Coronary artery (tissue), 2 donors: ENCODE measurements at regions not wholly inside any gene's neighbourhood (a gene's known extent, or its start where the extent isn't known, plus 50 kb on each side); places are given as distances from the start of the nearest gene placed in this dataset.

ENCODE experiments used
- DNase-seq: peaks from one replicate; pipeline ENCODE4 v3.0.0-alpha.2; 2017; ENCODE audit warnings: low spot score
- H3K27ac ChIP-seq, 2 donors: fragments of 200-600 bp; sonication (generic); one replicate each; pipeline ENCODE4 v1.5.1; 2016 to 2019
- H3K4me3 ChIP-seq: fragments of 200-600 bp; sonication (generic); 2 replicates; pipeline ENCODE4 v1.5.1; 2016; ENCODE audit warnings: mild to moderate bottlenecking, moderate library complexity
- CTCF ChIP-seq: fragments of 200-600 bp; sonication (generic); IDR thresholded peaks from one replicate; pipeline ENCODE4 v1.5.1; 2019; ENCODE audit warnings: antibody characterized with exemption

DNA sequence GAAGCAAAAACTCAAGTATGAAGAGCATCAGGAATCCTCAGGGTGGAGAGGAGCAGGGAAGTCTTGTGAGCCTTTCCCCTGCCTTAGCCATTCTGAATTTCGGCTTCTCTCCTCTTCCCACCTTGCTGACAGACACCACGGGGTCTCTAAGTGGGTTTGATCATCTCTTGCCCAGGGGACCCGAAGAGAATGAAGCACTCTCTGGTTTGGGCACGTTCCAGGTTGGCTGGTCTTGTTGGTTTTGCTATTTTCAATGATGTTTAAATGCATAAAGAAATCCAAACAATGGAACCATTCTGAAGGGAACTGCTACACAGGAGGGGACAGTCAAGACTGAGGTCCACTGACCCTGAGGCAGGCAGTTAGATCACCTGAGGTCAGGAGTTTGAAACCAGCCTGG lies 131.7 kb downstream of the PXDC1 start:
- Histone ChIP-seq H3K4me3 (no peak overlapping the region), H3K27ac (no peak overlapping the region)
- peak; percentile 29 for DNase-seq
- TF ChIP-seq CTCF = no peak

GRCh38 chr6:3619201-3619600 lies 132.3 kb downstream of the PXDC1 start:
- no peak overlapping the region for H3K4me3 ChIP-seq
- no peak overlapping the region for H3K27ac ChIP-seq
- no peak for TF ChIP-seq CTCF
- DNase-seq = peak; percentile 21

DNA sequence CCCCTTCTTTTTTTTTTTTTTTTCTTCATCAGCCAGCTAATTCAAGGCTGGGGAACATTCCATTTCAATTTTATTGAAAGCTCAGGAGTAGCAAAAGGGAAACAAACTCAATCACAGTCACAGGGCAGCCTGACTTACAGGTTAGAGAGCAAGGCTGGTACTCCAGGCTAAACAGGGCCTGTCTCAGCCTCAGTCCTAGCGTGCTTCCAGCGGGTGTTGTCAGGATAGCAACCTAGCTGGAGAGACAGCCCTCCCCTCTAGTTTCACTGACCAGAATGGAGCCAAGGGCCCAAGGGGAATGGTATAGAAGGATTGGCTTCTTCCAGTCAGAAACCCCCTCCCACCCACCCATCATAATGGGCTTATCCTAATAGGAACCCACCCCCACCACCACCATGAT lies 132.9 kb downstream of the PXDC1 start:
- DNase-seq = peak; percentile 47
- H3K4me3 ChIP-seq = no peak overlapping the region
- no peak overlapping the region for H3K27ac ChIP-seq
- no peak for TF ChIP-seq CTCF

DNA sequence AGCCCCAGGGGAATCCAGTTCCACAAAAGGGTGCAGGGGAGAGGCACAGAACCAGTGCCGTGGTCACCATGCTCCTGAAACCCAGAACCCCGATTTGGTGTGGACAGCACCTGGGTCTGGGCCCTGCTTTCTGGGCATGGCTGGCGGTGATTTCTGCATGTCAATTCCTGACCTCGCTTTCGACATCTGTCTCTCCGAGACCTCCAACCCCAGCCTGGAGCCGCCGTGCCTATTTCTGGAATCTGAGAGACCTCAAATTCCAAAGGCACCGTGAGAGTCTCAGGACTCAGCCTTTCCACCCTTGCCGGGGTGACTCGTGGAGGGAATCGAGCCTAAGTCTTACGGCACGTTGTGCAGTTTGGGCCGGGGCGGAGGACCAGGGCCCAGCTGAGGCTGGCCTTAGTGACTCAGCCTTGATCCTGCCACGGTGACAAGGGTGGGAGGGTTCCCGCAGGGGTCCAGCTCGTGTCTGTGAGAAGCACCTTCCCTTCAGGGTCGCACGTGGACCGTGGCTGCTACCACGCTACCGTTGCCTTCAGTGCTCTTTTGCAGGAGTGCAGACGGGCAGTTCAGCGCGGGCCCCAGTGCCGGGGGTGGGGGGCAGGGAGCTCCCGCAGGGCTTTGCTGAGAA lies 133.7 kb downstream of the PXDC1 start:
- DNase-seq = peak; percentile 52
- no peak overlapping the region for H3K27ac ChIP-seq
- no peak for TF ChIP-seq CTCF
- H3K4me3 ChIP-seq = no peak overlapping the region

- H3K27ac ChIP-seq = no peak overlapping the region
- no peak overlapping the region for H3K4me3 ChIP-seq
- DNase-seq = peak; percentile 7
- no peak for TF ChIP-seq CTCF
Observed at GRCh38 chr6:3617192-3617631, 134.3 kb downstream of the PXDC1 start.

DNA sequence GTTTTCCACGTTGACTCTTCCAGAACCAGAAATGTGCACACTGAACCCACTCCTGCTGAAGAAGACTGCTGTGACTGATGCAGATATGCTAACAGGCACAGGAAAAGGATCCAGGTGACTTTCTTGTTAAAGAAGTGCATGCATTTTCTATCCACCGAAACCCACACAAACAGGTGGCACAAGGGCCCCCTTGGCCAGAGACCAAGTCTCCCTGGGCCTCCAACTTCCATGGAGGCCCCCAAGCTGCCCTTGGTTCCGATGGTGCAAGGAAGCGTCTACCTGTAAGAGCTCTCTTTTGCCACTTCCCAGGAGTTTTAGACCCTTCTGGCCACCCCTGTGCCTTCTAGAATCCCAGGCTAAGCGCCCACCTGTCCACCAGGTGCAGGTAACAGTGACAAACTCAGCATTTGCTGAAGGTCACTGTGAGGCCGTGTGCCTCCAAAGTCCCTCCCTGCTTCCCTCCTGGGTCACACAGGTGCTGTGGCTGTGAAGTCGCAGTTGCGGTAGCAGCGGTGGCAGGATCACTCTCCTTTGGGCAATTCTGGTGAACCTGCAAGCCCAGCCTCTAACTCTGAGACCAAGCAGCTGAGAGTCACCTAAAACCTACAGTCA lies 134.8 kb downstream of the PXDC1 start:
- no peak overlapping the region for H3K27ac ChIP-seq
- TF ChIP-seq CTCF = no peak
- DNase-seq = peak; percentile 55
- H3K4me3 ChIP-seq = no peak overlapping the region
